ENCODE measurements at regions not wholly inside any gene's neighbourhood (a gene's known extent, or its start where the extent isn't known, plus 50 kb on each side); places are given as distances from the start of the nearest gene placed in this dataset.
A peak's percentile ranks its signal among the peaks of the same experiment; 100 is the strongest.
"Not testable (repeated sequence)": the region's sequence is repeated elsewhere in the genome, so short reads cannot be mapped to it uniquely, and the experiment has no call there.

DNA sequence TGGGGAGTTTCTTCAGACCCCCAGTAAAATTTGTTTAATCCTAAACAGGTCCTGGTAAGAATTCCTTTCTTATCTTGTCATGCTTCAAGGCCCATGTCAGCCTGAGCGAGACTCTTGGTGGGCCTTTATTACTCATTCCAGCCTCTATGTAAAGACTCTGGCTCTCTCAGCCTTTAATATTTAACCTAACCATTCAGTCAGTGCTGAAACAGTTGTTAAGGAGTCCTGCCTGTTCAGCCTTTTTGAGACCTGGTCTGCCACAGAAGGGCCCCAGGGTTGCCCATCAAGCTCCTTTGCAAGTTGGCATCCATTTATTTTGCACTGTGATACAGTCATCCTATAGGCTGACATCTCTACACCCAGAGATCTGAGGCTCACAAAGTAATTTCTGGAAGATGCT lies 107.7 kb upstream of the VANGL1 start:
- no peak for DNase-seq (ENCODE audit: low spot score)

DNA sequence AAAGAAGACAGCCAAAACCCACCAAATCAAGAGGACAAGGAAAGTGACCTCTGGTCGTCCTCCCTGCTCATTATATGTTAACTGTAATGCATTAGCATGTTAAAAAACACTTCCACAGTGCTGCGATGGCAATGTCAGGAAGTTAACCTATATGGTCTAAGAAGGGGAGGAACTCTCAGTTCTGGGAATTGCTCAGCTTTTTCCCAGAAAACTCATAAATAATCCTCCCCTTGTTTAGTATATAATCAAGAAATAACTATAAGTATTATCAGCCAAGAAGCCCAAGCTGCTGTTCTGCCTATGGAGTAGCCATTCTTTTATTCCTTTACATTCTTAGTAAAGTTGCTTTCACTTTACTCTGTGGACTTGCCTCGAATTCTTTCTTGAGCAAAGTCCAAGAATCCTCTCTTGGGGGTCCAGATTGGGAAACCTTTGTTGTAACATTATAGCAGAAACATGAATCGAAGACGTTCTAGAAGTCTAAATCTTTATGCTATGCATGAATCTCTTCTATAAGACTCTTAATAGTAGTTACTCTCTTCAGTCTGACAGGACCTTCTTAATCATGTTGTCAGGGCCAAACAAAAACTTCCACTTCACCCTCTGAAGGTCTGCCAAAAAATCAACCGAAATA lies 110.0 kb upstream of the VANGL1 start:
- DNase-seq (ENCODE audit: low spot score): no peak

DNA sequence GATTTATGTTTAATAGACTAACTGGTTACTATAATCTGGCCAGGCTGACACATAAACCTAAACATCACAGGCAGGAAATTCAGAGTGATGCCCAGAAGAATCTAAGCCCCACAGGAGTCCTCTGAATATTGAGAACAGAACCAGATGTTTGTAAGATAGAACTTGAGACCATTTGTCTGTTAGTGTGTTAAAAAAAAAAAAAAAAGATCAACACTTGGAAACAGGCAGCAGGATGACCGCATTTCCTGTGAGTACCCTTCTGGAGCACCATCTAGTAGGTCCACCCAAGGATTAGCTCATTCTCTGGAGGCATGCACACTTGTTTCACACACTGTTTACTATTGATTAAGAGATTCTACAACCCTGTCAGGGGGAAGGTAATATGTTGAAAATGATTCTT lies 111.4 kb upstream of the VANGL1 start:
- no peak for DNase-seq (ENCODE audit: low spot score)

DNA sequence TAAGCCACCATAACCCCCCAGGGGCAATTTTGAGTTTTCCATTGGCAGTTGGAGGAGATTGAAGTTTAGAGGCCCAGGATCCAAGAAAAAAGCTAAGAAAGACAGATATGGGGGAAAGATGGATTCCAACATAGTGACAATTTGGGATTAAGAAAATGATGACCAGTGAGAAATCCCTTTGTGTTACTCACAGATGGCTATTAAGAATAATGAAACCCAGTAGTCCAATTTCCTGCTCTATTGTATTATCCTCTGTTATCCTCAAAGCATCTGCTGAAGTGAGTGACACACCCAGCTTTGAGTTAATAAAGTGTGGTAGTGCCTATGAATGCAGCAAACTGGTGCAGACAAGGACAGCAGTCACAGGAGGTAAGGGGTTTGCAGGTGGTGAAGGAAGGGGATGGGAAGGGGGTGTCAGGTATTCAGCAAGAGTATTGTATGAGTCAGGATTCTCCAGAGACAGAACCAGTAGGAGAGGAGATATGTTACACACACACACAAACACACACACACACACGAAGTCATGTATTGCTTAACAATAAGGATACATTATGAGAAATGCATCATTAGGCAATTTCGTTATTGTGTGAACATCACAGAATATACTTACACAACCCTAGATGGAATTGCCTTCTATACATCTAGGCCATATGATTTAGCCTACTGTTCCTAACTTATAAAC lies 112.4 kb upstream of the VANGL1 start:
- no peak for DNase-seq (ENCODE audit: low spot score)

DNA sequence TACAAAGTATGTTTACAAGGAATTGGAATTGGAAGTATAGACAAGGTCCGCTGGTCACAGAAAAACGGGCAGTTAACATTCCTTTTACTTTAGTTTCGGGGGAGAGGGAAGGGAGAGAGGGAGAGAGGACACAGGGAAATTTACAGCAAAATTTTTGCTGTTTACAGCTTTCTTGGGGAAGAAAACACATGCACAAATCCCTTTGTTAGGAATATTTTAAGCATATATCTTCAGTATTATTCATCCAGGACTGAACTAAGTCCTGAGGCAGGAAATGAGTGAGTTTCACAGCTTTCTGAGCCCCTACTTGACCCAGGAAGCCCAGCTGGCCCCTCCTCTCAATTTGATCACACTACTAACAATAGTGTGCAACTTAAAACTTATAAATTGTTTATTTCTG lies 113.4 kb upstream of the VANGL1 start:
- not testable (repeated sequence) for DNase-seq (ENCODE audit: low spot score)

DNA sequence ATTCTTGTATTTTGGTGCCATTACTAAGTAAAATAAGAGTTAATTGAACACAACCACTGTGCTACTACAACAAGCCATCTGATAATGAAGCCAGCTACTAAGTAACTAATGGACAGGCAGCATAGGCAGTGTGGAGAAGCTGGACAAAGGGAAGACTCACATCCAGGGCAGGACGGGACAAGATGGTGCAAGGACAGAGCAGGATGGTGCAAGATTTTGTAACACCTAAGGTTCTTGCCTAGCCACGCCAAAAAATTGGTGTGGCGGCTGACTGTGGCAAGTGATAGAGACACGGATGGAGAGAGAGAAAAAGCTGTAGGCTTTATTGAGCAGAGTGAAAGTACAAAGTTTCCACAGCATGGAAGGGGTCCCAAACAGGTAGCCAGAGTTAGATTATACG lies 114.0 kb upstream of the VANGL1 start:
- DNase-seq (ENCODE audit: low spot score): no peak

DNA sequence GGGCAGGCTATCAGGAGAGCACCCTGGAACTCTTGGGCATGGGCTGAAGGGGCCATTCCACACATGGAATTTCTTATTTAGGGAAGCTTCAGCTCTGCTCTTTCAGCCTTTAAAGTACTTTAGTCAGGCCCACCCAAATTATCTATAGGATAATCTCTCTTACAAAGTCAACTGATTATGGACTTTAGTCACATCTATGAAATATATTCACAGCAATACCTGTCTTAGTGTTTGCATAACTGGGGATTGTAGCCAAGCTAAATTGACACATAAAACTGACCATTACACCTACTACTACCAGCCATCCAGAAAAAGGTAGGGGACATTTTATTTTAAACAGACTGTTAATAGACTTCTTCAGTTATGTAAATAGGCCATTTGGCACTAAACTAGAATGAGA lies 114.9 kb upstream of the VANGL1 start:
- no peak for DNase-seq (ENCODE audit: low spot score)

DNA sequence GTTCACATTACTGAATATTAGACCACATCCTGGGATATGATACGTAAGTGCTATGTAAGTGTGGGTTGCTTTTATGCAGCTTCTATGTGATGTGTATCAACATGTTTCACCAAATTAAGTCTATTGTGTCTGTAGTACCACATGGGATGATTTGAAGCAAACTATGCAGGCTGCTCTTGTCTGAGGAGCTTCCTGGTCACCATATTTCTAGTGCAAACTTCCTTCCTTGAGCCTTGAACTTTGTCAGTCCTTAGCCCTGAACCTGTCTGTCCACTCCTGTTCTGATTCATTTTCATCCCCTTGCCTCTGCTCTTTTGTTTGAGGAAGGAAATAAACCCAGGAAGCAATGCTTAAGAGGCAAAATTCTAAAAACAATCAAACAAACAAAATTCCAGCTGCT lies 117.5 kb upstream of the VANGL1 start:
- no peak for DNase-seq (ENCODE audit: low spot score)

DNA sequence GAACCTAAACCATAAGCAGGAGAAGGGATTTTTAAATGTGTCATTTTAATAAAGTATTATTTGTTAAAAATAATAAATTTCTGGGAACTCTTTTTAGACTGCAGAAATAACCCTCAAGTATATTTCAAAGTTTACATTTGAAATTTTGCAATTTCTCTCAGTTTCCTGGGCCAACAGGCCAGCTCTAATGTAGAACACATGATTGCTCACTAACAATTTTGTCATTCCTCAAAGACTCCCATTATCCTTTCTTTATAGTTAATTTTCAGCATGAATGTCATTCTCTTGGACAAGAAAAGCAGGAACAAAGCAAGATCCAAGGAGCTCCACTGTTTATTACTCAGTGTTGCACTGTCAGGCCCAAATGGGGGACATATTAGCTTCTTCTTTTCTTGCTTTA lies 119.4 kb upstream of the VANGL1 start:
- no peak for DNase-seq (ENCODE audit: low spot score)

DNA sequence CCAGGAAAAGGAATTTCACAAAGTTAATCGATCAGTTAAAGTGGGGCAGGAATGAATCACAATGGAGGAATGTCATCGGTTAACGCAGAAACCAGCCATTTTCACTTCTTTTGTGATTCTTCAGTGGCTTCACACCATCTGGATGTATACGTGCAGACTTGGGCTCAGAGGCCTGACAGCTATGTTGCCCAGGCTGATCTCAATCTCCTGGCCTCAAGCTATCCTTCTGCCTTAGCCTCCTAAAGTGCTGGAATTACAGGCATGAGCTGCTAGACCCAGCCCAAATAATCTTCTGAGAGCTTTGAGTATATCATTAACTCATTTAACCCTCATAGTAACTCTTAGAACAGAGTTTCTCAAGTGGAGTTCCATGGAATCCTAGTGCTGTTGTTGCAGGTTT lies 126.5 kb upstream of the VANGL1 start:
- no peak for DNase-seq (ENCODE audit: low spot score)

DNA sequence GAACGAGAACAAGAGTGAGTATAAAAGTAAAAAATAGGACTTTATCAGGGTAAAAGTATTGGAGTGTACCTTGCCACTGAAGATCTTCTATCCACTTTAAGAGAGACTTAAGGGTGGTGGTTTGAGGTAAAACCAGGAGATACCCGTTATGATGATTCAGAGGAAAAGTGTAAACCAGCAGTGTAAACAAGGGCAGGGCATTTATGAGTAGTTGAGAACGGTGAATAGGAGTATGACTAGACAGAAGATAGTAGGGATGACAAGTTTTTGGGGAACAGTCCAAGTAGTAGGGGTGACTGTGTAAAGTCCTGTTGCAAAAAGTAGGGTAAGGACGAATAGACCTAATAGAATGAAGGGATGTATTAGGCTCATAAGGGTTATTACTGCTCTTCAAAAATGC lies 131.5 kb upstream of the VANGL1 start:
- not testable (repeated sequence) for DNase-seq (ENCODE audit: low spot score)

DNA sequence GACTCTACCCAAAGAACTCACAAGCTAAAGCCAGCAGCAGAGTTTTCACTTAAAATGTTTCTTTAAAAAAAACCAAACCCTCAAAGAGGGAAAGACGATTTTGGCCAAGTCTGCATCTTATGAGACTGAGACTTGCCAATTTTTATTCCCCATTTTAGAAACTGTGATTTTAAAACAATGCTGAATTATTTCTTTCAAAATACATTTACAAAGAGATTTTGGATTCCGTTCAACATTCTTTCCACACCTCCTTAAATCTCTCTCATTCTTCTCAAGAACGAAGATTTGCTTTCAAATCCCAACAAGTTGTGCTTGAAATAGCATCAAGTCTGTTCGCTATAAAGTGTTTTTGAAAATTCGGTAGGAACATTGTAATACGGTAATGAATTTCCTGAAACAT lies 133.9 kb upstream of the VANGL1 start:
- no peak for DNase-seq (ENCODE audit: low spot score)

DNA sequence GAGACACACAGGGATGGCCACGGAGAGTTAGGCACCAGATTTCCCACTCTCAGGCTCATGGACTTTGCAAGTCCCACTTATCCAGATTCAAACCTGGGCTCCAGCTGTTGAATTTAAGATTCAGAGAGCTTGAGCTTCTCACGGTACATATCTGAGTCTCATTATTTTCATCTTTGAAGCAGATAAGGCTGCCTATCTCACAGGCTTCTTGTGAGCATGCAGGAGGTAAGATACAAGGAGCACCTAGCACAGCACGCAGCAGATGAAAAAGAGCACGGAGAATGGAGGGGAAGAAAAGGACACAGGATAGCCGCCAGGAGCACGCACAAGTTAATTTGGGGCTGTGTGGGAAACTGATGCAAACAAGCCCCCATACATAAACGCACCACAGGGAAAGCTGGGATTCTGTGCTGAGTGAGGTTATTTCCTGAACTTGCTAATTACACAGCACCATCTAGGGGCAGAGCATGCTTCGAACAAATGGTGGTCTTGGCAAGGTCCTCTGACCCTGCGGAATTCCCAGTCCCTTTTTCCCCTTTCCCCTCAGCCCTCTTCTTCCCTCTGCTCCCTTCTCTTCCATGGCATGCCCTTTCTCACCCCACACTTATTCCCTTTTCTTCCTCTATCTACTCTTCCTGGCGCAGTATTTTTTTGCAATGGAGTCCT lies 134.7 kb upstream of the VANGL1 start:
- DNase-seq (ENCODE audit: low spot score): peak; percentile 24

DNA sequence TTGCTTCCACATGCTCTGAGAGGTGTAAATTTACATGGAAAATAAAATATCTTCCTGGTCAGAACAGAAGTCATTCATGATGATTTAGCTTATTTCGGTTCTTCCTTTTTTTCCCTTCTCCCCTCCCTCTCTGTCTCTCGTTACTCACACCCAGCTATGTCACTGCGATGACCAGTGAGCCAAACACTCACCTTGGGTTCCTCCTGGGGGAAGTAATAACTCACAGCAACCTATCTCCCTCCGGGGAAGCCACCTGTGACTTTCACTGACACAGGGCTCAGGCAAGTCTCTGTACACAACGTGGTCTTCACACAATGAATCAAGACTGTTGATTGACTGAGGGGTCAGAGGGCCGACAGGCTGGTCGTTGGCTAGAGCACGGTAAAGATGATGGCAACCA lies 135.3 kb upstream of the VANGL1 start:
- no peak for DNase-seq (ENCODE audit: low spot score)

DNA sequence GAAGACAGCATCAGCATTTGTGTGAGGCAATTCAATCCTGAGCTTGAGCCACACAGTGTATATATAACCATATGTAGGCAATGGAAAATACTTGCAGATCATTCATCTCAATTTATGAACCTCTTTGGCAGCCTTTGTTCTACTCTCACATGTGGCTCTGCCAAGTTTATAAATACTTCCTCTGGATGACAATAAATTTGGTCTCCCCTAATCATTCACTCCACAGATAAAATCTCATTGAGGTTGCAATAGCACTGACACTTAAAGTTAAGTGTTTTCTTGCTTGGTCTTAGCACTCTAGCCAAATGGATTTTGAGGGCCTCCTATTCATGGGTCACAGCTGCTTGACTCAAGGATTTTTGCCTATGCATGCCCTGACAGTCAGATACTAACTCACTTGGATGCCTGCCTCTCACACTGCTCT lies 136.6 kb upstream of the VANGL1 start:
- no peak for DNase-seq (ENCODE audit: low spot score)

DNA sequence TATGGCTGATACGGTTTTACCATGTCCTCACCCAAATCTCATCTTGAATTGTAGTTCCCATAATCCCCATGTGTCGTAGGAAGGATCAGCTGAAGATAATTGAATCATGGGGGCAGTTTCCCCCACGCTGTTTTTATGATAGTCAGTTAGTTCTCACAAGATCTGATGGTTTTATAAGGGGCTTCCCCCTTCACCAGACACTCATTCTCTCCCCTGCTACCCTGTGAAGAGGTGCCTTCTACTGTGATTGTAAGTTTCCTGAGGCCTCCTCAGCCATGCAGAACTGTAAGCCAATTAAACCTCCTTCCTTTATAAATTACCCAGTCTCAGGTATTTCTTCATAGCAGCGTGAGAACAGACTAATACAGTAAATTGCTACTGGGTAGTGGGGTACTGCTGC lies 139.6 kb upstream of the VANGL1 start:
- DNase-seq (ENCODE audit: low spot score): not testable (repeated sequence)

DNA sequence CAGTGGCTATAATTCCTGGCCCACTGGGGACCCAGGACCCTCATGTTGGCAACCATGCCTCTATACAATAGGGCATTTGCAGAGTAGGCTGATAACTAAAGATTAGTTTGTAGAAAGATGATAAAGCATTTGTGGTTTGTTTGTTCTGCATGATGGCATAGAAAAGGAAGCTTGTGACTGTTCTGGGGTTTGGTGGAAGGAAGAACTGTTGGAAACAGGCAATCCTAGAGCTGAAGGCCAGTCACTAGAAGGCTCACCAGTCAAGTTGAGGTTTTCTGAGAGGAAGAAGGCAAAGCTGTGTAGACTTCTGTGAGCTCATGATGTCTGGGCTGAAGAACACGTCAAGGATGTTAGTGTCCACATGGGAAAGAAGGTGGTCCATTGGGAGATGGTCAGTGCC lies 140.3 kb upstream of the VANGL1 start:
- DNase-seq (ENCODE audit: low spot score): no peak

DNA sequence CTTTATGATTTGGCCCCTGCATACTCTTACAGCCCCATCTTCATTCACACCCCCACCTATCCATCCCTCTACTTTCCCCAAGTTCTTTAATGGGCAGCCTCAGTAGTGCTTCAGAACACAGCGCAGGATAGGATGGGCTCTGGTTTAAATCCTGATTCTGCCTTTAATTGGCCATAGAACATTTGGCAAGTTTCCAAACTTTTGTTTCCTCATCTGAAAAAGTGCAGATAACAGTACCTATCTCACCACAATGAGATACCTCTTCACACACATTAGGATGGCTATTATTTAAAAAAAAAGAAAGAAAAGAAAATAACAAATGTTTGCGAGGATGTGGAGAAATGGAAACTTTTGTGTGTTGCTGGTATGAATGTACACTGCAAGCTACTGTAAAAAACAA lies 142.5 kb upstream of the VANGL1 start:
- DNase-seq (ENCODE audit: low spot score): no peak

DNA sequence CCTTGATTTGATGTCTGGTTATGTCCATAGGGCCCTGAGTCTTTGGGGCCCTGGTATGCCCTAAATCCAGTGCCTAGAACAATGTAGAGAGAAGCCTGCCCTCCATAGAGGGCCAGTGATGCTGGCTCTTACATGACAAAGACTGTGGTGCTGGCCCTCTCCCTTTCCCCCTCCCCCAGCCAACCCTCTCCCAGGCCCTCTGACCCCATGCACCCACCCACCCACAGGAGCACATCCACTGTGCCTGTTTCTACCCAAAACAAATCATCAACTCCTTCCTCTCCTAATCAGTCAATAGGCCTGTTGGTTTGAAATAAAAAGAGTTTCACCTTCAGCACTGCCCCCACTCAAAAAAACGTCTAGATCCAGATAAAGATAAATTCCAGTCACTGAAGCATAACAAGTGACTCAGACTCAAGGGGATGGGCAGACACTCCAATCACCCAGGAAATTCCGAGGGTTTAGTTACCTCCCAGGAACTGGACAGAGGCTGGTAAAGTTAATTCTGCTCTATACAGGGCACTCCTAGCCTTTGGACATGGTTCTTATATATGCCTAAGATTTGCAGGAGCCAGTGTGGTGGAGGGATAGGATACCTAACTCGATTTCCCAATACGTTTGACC lies 144.8 kb upstream of the VANGL1 start:
- DNase-seq (ENCODE audit: low spot score): no peak

DNA sequence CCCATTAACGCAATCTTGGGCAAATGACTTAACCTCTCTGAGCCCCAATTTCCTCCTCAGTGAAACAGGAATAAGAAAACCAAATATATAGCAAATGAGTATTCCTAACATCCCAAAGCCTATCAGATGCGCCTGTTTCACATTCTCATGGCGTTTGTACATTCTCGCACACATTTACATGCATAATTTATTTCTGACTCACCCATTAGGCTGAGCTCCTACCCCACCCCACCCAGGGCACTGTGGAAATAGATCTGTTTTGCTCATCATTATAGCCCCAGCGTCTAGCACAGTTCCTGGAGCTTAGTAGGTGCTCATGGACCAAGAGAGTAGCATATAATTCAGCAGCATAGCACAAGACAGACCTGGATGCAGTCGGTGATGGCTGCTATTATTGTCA lies 146.1 kb upstream of the VANGL1 start:
- DNase-seq (ENCODE audit: low spot score): no peak

DNA sequence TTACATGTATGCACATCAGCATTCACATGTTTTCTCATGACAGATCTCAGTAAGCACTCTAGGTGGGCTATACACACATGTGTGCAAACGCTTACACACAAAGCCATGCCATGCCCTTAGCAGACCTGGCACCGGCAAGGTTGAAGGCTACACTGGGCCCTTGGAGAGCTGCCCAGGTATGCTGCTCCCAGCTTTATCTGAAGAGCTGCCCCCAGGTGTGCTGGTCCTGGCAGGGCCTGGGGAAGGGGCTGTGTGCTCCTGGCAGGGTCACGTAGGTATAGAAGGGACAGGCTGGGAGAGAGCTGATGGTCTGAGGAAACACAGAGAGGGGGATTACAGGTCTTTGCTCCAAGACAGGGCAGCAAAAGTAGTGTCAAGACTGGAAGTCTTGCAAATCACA lies 146.7 kb upstream of the VANGL1 start:
- DNase-seq (ENCODE audit: low spot score): no peak

DNA sequence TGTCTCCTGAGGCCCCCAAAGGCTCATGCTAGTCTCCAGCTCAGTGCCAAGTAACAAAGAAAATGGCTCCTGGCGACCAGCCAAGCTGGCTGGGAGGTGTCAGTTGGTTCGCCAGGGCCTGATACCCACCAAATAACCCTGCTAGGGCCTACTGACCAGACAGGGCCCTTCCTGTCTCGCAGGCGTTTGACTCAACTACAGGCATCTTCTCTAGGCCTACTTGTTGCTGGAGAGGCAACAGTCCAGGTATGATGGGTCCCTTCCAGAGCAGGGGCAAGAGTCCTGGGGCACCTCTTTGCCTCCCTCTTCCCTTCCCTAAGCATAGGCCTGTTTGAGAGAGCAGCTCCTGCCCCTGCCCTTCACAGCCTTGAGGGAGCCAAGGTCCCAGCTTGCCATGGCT lies 147.9 kb upstream of the VANGL1 start:
- no peak for DNase-seq (ENCODE audit: low spot score)

DNA sequence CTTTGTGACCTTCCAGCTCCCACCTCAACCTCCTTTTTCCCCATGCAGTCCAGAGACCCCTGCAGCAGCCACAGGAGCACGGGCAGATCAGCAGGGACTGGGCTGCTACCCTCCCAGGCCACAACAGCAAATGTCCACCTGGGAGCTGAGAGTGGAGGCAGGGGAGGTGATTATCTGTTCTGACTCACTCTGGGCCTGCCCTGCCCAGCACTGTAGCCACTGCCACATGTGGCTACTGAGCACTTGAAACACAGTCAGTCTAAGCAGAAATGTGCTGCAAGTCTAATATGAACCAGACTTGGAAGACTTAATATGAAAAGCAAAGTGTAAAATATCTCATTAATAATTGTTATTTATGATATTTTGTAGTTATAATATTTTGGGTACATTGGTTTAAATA lies 148.9 kb upstream of the VANGL1 start:
- DNase-seq (ENCODE audit: low spot score): no peak
